Ascending aorta (tissue), 2 donors: ENCODE measurements at regions not wholly inside any gene's neighbourhood (a gene's known extent, or its start where the extent isn't known, plus 50 kb on each side); places are given as distances from the start of the nearest gene placed in this dataset.

Experiments
- DNase-seq, 2 donors: peaks; one replicate each; pipeline ENCODE4 v3.0.0-alpha.2; 2019; ENCODE audit warnings: low spot score in 2 of 2
- H3K27ac ChIP-seq, 2 donors: fragments of 200-600 bp; sonication (generic); one replicate each; pipeline ENCODE4 v1.5.1; 2016 to 2017; ENCODE audit warnings: mild to moderate bottlenecking in 1 of 2
- H3K27me3 ChIP-seq: fragments of 200-600 bp; sonication (generic); one replicate; pipeline ENCODE4 v1.5.1; 2017
- H3K36me3 ChIP-seq, 2 donors: fragments of 200-600 bp; sonication (generic); one replicate each; pipeline ENCODE4 v1.5.1; 2016
- H3K4me1 ChIP-seq, 2 donors: fragments of 200-600 bp; sonication (generic); one replicate each; pipeline ENCODE4 v1.5.1; 2016 to 2017; ENCODE audit warnings: mild to moderate bottlenecking in 1 of 2
- H3K4me3 ChIP-seq, 2 donors: fragments of 200-600 bp; sonication (generic); one replicate each; pipeline ENCODE4 v1.5.1; 2016 to 2017; ENCODE audit warnings: mild to moderate bottlenecking in 1 of 2
- H3K9me3 ChIP-seq, 2 donors: fragments of 200-600 bp; sonication (generic); one replicate each; pipeline ENCODE4 v1.5.1; 2016
- CTCF ChIP-seq, 3 experiments: fragments of 200-600 bp in 2 of 3; fragments of 450-650 bp in 1 of 3; sonication (generic) in 2 of 3; IDR thresholded peaks; one replicate each; pipeline ENCODE4 v1.5.1; 2016 to 2019; ENCODE audit warnings: antibody characterized with exemption in 3 of 3, mild to moderate bottlenecking in 1 of 3, moderate library complexity in 1 of 3
- intact Hi-C: fragments of 100-400 bp; cut with DNase I; formaldehyde crosslinking; loops from one replicate; pipeline ENCODE4 v1.15.1; 2023

DNA sequence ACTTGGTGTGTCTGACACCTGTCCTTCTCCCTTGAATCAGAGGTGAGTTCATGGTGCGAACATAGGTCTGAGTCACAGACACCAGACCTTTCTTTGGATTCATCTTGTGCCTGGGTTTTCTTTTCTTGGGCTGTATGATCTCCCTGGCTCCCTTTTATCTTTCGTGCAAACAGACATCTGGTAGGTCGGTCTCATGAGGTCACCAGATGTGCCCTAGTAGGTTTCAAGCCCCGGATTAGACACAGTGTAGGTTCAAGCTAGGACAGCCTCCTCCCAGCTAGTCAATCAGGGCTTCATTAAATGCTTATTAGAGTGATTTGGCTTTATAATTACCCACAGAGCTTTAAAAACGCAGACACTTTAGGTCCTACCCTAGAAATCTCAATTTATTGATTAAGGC lies 106.0 kb upstream of the MYO10 start:
- TF ChIP-seq CTCF (IDR thresholded peaks at IDR 0.05): no peak
- no peak overlapping the region for H3K4me3 ChIP-seq
- H3K9me3 ChIP-seq: no peaks in the 10 kb centered on the region
- H3K36me3 ChIP-seq: no peaks in the 10 kb centered on the region
- no peak overlapping the region for H3K27ac ChIP-seq
- no peaks in the 10 kb centered on the region for H3K4me1 ChIP-seq
- intact Hi-C loops: no loop called here
- no peak for DNase-seq
- H3K27me3 ChIP-seq: no peaks in the 10 kb centered on the region

- H3K36me3 ChIP-seq: no peaks in the 10 kb centered on the region
- intact Hi-C loops: no loop called here
- H3K27ac ChIP-seq: no peak overlapping the region
- no peaks in the 10 kb centered on the region for H3K9me3 ChIP-seq
- no peak for TF ChIP-seq CTCF (IDR thresholded peaks at IDR 0.05)
- H3K4me3 ChIP-seq: no peak overlapping the region
- no peak for DNase-seq
- no peaks in the 10 kb centered on the region for H3K27me3 ChIP-seq
- H3K4me1 ChIP-seq: no peaks in the 10 kb centered on the region
Measured at GRCh38 chr5:17046320-17046719, 110.2 kb upstream of the MYO10 start.

GRCh38 chr5:17050236-17050635 lies 114.1 kb upstream of the MYO10 start:
- TF ChIP-seq CTCF (IDR thresholded peaks at IDR 0.05): no peak
- H3K4me3 ChIP-seq: no peak overlapping the region
- H3K27me3 ChIP-seq: no peaks in the 10 kb centered on the region
- no peak overlapping the region for H3K27ac ChIP-seq
- H3K9me3 ChIP-seq: no peaks in the 10 kb centered on the region
- H3K36me3 ChIP-seq: no peaks in the 10 kb centered on the region
- no peak for DNase-seq
- no peaks in the 10 kb centered on the region for H3K4me1 ChIP-seq
- intact Hi-C loops: no loop called here

DNA sequence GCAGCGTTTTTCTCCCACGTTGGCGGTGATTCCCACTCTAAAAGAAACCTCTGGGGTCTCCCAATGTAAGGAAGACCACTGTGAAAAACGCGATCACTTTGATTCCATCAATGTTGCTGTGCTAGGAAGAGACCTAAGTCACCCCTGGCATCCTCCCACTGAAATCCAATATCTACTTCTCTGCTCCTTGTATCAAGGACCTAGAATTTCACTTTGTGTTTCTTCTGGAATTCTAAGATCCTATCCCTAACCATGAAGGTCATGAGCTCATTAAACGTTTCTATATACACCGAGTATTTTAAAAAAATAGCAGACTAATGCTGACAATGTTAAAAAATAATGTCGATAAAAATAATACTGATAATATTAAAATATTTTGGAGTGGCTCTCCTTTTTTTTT lies 118.8 kb upstream of the MYO10 start:
- H3K9me3 ChIP-seq: no peaks in the 10 kb centered on the region
- DNase-seq: no peak
- H3K27ac ChIP-seq: no peak overlapping the region
- H3K36me3 ChIP-seq: no peaks in the 10 kb centered on the region
- H3K27me3 ChIP-seq: no peaks in the 10 kb centered on the region
- H3K4me1 ChIP-seq: no peaks in the 10 kb centered on the region
- intact Hi-C loops: no loop called here
- no peak for TF ChIP-seq CTCF (IDR thresholded peaks at IDR 0.05)
- no peak overlapping the region for H3K4me3 ChIP-seq

GRCh38 chr5:17056141-17056631 lies 120.1 kb upstream of the MYO10 start:
- H3K36me3 ChIP-seq: no peaks in the 10 kb centered on the region

More at GRCh38 chr5:17056141-17056631, 120.1 kb upstream of the MYO10 start:
- H3K4me3 ChIP-seq: no peak overlapping the region
- no peaks in the 10 kb centered on the region for H3K27me3 ChIP-seq
- no peaks in the 10 kb centered on the region for H3K4me1 ChIP-seq
- no peak for DNase-seq
- no peak overlapping the region for H3K27ac ChIP-seq
- intact Hi-C loops: no loop called here
- no peaks in the 10 kb centered on the region for H3K9me3 ChIP-seq
- no peak for TF ChIP-seq CTCF (IDR thresholded peaks at IDR 0.05)
